Liver (tissue), 8 donors: ENCODE measurements at regions not wholly inside any gene's neighbourhood (a gene's known extent, or its start where the extent isn't known, plus 50 kb on each side); places are given as distances from the start of the nearest gene placed in this dataset.
A peak's percentile ranks its signal among the peaks of the same experiment; 100 is the strongest.

Experiments
- DNase-seq: peaks from one replicate; pipeline ENCODE4 v3.0.0-alpha.2; 2017; ENCODE audit warnings: low spot score
- H3K27ac ChIP-seq, 2 donors: one replicate each; pipeline ENCODE4 v1.7.0; 2013; ENCODE audit warnings: inconsistent platforms in 2 of 2, low read length in 2 of 2, control low read depth in 1 of 2, low read depth in 1 of 2, mild to moderate bottlenecking in 1 of 2
- H3K27me3 ChIP-seq, 4 donors: one replicate each; pipeline versions ENCODE4 v1.6.1 to v1.7.0; 2013; ENCODE audit warnings: low read length in 3 of 4, inconsistent platforms in 1 of 4, mild to moderate bottlenecking in 1 of 4, moderate library complexity in 1 of 4; ENCODE audit not compliant: control insufficient read depth in 4 of 4, insufficient read depth in 4 of 4
- H3K36me3 ChIP-seq, 4 donors: one replicate each; pipeline versions ENCODE4 v1.6.1 to v1.7.0; 2013; ENCODE audit warnings: low read length in 3 of 4, mild to moderate bottlenecking in 3 of 4, low read depth in 1 of 4, moderate library complexity in 1 of 4; ENCODE audit not compliant: control insufficient read depth in 4 of 4, insufficient read depth in 3 of 4
- H3K4me1 ChIP-seq, 4 donors: one replicate each; pipeline versions ENCODE4 v1.6.1 to v1.7.0; 2013; ENCODE audit warnings: low read length in 3 of 4, mild to moderate bottlenecking in 3 of 4, moderate library complexity in 1 of 4; ENCODE audit not compliant: control insufficient read depth in 4 of 4, insufficient read depth in 4 of 4
- H3K4me3 ChIP-seq, 3 donors: one replicate each; pipeline versions ENCODE4 v1.6.1 to v1.7.0; 2013; ENCODE audit warnings: low read length in 3 of 3, control low read depth in 1 of 3, low read depth in 1 of 3, mild to moderate bottlenecking in 1 of 3
- H3K9ac ChIP-seq, 2 donors: one replicate each; pipeline ENCODE4 v1.7.0; 2013; ENCODE audit warnings: low read length in 2 of 2, mild to moderate bottlenecking in 2 of 2, moderate library complexity in 2 of 2, control low read depth in 1 of 2, low read depth in 1 of 2
- H3K9me3 ChIP-seq, 4 donors: one replicate each; pipeline versions ENCODE4 v1.6.1 to v1.7.0; 2013; ENCODE audit warnings: low read length in 3 of 4; ENCODE audit not compliant: control insufficient read depth in 4 of 4
- EGR1 ChIP-seq, 2 donors: IDR thresholded peaks; 2 replicates each; pipeline ENCODE4 v1.6.1; 2016 to 2018; ENCODE audit warnings: antibody characterized with exemption in 2 of 2, low read depth in 2 of 2
- FOXA1 ChIP-seq: IDR thresholded peaks from 2 replicates; pipeline ENCODE4 v1.6.1; 2016; ENCODE audit warnings: antibody characterized with exemption
- FOXA2 ChIP-seq: IDR thresholded peaks from 2 replicates; pipeline ENCODE4 v1.6.1; 2016; ENCODE audit warnings: antibody characterized with exemption
- HNF4A ChIP-seq, 2 donors: conservative IDR thresholded peaks; 2 replicates each; pipeline ENCODE4 v1.6.1; 2016; ENCODE audit warnings: antibody characterized with exemption in 2 of 2, mild to moderate bottlenecking in 2 of 2
- HNF4G ChIP-seq: IDR thresholded peaks from 2 replicates; pipeline ENCODE4 v1.6.1; 2016; ENCODE audit warnings: antibody characterized with exemption
- JUND ChIP-seq, 2 donors: IDR thresholded peaks; 2 replicates each; pipeline ENCODE4 v1.6.1; 2016; ENCODE audit warnings: antibody characterized with exemption in 2 of 2
- NR2F2 ChIP-seq: IDR thresholded peaks from 2 replicates; pipeline ENCODE4 v1.6.1; 2016; ENCODE audit warnings: antibody characterized with exemption
- RAD21 ChIP-seq, 2 donors: IDR thresholded peaks; 2 replicates each; pipeline ENCODE4 v1.6.1; 2016; ENCODE audit warnings: antibody characterized with exemption in 2 of 2, mild to moderate bottlenecking in 2 of 2
- RXRA ChIP-seq, 2 donors: IDR thresholded peaks; 2 replicates each; pipeline ENCODE4 v1.6.1; 2017 to 2018; ENCODE audit warnings: antibody characterized with exemption in 2 of 2, mild to moderate bottlenecking in 1 of 2
- SP1 ChIP-seq: IDR thresholded peaks from 2 replicates; pipeline ENCODE4 v1.6.1; 2018; ENCODE audit warnings: antibody characterized with exemption, mild to moderate bottlenecking
- TAF1 ChIP-seq: conservative IDR thresholded peaks from 2 replicates; pipeline ENCODE4 v1.6.1; 2016; ENCODE audit warnings: antibody characterized with exemption, mild to moderate bottlenecking
- YY1 ChIP-seq: IDR thresholded peaks from 2 replicates; pipeline ENCODE4 v1.6.1; 2016; ENCODE audit warnings: antibody characterized with exemption, mild to moderate bottlenecking
- WGBS: extraction: QIAGEN DNeasy Blood & Tissue Kit; methylation state at CpG from one replicate; pipeline ENCODE4 v1.1.7; 2013; 5-methylcytosine and 5-hydroxymethylcytosine counted together
- TF ChIP-seq, protein P1 (sequence below): IDR thresholded peaks from 2 replicates; pipeline ENCODE4 v1.6.1; 2016; ENCODE audit warnings: antibody characterized with exemption, mild to moderate bottlenecking
- TF ChIP-seq, protein P2 (sequence below): fragments of 150-350 bp; IDR thresholded peaks from 2 replicates; pipeline ENCODE4 v1.5.1; 2017; ENCODE audit warnings: improper control_type of control experiment, low read depth, low read length; ENCODE audit not compliant: missing input control
- TF ChIP-seq, protein P3 (sequence below): IDR thresholded peaks from 2 replicates; pipeline ENCODE4 v1.6.1; 2016; ENCODE audit warnings: antibody characterized with exemption
- TF ChIP-seq, protein P4 (sequence below): IDR thresholded peaks from 2 replicates; pipeline ENCODE4 v1.6.1; 2016; ENCODE audit warnings: antibody characterized with exemption
- donor health status: healthy.
- donor health status: healthy.
- donor health status: healthy.
- donor health status: healthy.
- donor health status: healthy.

DNA sequence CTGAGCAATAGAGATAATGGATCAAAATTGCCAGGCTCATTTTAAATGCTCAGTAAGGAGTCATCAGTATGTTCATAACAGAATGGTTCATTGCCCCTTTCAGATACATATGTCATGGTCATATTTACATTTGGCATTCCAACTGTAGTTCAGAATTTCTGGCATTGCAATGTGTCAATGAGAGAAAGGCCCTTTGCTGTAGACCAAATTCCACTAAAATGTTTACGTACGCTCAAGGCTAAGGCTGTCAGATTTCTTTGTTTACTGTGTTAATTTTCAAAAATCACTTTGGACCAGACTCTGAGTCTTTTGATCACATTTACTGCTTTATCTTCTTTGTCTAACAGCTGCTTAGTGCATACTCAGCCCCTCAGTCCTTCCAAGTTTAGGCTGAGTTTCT is 213.5 kb downstream of the PIK3C3 start:
- TF ChIP-seq RXRA (IDR thresholded peaks at IDR 0.05) (peak in 1 of 2 donors; percentile 7), RAD21 (IDR thresholded peaks at IDR 0.05) (no peak), FOXA2 (peak; percentile 35), HNF4G (no peak), FOXA1 (no peak), NR2F2 (no peak), SP1 (no peak), HNF4A (conservative IDR thresholded peaks at IDR 0.05) (peak in 1 of 2 donors; percentile 46), EGR1 (IDR thresholded peaks at IDR 0.05; ENCODE audit: low read depth in 2 of 2) (no peak)
- TF ChIP-seq, protein P1, sequence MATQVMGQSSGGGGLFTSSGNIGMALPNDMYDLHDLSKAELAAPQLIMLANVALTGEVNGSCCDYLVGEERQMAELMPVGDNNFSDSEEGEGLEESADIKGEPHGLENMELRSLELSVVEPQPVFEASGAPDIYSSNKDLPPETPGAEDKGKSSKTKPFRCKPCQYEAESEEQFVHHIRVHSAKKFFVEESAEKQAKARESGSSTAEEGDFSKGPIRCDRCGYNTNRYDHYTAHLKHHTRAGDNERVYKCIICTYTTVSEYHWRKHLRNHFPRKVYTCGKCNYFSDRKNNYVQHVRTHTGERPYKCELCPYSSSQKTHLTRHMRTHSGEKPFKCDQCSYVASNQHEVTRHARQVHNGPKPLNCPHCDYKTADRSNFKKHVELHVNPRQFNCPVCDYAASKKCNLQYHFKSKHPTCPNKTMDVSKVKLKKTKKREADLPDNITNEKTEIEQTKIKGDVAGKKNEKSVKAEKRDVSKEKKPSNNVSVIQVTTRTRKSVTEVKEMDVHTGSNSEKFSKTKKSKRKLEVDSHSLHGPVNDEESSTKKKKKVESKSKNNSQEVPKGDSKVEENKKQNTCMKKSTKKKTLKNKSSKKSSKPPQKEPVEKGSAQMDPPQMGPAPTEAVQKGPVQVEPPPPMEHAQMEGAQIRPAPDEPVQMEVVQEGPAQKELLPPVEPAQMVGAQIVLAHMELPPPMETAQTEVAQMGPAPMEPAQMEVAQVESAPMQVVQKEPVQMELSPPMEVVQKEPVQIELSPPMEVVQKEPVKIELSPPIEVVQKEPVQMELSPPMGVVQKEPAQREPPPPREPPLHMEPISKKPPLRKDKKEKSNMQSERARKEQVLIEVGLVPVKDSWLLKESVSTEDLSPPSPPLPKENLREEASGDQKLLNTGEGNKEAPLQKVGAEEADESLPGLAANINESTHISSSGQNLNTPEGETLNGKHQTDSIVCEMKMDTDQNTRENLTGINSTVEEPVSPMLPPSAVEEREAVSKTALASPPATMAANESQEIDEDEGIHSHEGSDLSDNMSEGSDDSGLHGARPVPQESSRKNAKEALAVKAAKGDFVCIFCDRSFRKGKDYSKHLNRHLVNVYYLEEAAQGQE: no peak
- TF ChIP-seq, protein P2, sequence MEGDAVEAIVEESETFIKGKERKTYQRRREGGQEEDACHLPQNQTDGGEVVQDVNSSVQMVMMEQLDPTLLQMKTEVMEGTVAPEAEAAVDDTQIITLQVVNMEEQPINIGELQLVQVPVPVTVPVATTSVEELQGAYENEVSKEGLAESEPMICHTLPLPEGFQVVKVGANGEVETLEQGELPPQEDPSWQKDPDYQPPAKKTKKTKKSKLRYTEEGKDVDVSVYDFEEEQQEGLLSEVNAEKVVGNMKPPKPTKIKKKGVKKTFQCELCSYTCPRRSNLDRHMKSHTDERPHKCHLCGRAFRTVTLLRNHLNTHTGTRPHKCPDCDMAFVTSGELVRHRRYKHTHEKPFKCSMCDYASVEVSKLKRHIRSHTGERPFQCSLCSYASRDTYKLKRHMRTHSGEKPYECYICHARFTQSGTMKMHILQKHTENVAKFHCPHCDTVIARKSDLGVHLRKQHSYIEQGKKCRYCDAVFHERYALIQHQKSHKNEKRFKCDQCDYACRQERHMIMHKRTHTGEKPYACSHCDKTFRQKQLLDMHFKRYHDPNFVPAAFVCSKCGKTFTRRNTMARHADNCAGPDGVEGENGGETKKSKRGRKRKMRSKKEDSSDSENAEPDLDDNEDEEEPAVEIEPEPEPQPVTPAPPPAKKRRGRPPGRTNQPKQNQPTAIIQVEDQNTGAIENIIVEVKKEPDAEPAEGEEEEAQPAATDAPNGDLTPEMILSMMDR: no peak
- H3K27ac ChIP-seq: no peak overlapping the region

DNA sequence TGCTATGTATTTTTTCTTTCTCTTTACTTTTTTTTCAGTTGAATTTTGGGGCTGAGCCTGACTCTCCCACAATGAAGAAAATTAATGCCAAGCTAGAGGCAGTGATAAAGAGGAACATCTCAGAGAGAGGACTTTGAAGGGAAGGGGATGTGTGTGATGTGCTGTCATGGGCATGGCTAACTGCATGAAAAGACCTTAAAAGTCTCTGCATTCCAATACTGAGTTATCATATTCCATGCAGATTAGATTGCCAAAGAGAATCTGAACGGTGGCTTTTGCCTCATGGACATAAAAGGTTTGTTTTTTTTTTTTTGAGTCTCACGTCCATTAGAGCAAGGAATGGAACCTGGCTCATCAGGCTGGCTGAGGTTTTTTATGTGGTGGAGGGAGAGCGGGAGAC is 213.9 kb downstream of the PIK3C3 start:
- Histone ChIP-seq H3K4me3 (no peak overlapping the region), H3K4me1 (peaks cover 0 to 7% (median 0%) of the 10 kb centered on the region in 4 donors), H3K9ac (no peak overlapping the region), H3K9me3 (no peaks in the 10 kb centered on the region), H3K27me3 (no peaks in the 10 kb centered on the region), H3K36me3 (no peaks in the 10 kb centered on the region), H3K27ac (no peak overlapping the region)
- TF ChIP-seq, protein P3, sequence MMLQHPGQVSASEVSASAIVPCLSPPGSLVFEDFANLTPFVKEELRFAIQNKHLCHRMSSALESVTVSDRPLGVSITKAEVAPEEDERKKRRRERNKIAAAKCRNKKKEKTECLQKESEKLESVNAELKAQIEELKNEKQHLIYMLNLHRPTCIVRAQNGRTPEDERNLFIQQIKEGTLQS: no peak
- TF ChIP-seq, protein P1: no peak
- TF ChIP-seq EGR1 (IDR thresholded peaks at IDR 0.05; ENCODE audit: low read depth in 2 of 2) (no peak), FOXA1 (no peak), SP1 (no peak), FOXA2 (no peak), HNF4G (no peak), JUND (IDR thresholded peaks at IDR 0.05) (no peak), NR2F2 (no peak), RAD21 (IDR thresholded peaks at IDR 0.05) (no peak), TAF1 (no peak), RXRA (IDR thresholded peaks at IDR 0.05) (no peak), YY1 (no peak)
- TF ChIP-seq, protein P4, sequence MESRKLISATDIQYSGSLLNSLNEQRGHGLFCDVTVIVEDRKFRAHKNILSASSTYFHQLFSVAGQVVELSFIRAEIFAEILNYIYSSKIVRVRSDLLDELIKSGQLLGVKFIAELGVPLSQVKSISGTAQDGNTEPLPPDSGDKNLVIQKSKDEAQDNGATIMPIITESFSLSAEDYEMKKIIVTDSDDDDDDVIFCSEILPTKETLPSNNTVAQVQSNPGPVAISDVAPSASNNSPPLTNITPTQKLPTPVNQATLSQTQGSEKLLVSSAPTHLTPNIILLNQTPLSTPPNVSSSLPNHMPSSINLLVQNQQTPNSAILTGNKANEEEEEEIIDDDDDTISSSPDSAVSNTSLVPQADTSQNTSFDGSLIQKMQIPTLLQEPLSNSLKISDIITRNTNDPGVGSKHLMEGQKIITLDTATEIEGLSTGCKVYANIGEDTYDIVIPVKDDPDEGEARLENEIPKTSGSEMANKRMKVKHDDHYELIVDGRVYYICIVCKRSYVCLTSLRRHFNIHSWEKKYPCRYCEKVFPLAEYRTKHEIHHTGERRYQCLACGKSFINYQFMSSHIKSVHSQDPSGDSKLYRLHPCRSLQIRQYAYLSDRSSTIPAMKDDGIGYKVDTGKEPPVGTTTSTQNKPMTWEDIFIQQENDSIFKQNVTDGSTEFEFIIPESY: no peak
- TF ChIP-seq, protein P2: no peak
- WGBS: 62% methylated on average over 3 of the region's 3 CpGs
- DNase-seq: no peak

More for the DNA sequence above, 213.5 kb downstream of the PIK3C3 start:
- H3K4me1 ChIP-seq: peaks cover 0 to 7% (median 0%) of the 10 kb centered on the region in 4 donors
- no peaks in the 10 kb centered on the region for H3K36me3 ChIP-seq
- 73% methylated on average over 2 of the region's 2 CpGs for WGBS
- no peaks in the 10 kb centered on the region for H3K9me3 ChIP-seq
- H3K9ac ChIP-seq: no peak overlapping the region
- H3K27me3 ChIP-seq: no peaks in the 10 kb centered on the region
- no peak for DNase-seq
- no peak overlapping the region for H3K4me3 ChIP-seq
